ENCODE measurements at regions not wholly inside any gene's neighbourhood (a gene's known extent, or its start where the extent isn't known, plus 50 kb on each side); places are given as distances from the start of the nearest gene placed in this dataset.

DNA sequence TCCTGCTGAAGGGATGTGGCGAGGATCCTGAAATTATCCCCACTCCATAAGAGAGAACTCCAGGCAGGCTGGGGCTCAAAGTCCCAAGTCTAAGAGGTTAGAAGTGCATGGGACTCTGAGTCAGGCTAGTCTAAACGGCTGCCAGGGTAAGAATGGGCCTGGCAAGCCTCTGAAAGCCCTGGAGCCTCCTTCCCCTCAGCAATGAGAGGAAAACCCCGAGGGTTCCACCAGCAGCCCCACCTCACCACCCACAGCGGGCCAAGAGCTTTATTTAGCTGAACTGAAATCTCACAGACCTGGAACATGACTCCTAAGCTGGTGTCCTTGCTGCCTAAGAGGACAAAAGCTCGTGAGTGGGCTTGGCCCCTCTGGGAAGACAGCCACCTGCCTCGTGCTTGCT is 135.5 kb downstream of the SEC61B start:
- H3K27me3 Mint-ChIP-seq (ENCODE audit: low read depth): no peaks in the 10 kb centered on the region; the same call in none of the 2 replicates
- ChIA-PET POLR2A (no interaction called here), CTCF (no interaction called here)
- no peaks in the 10 kb centered on the region for H3K36me3 Mint-ChIP-seq
- H3K4me3 Mint-ChIP-seq: no peak overlapping the region
- H3K4me1 Mint-ChIP-seq: no peaks in the 10 kb centered on the region
- H3K27ac Mint-ChIP-seq: no peak overlapping the region
- H3K9me3 Mint-ChIP-seq: no peaks in the 10 kb centered on the region
- TF ChIP-seq, protein P1, sequence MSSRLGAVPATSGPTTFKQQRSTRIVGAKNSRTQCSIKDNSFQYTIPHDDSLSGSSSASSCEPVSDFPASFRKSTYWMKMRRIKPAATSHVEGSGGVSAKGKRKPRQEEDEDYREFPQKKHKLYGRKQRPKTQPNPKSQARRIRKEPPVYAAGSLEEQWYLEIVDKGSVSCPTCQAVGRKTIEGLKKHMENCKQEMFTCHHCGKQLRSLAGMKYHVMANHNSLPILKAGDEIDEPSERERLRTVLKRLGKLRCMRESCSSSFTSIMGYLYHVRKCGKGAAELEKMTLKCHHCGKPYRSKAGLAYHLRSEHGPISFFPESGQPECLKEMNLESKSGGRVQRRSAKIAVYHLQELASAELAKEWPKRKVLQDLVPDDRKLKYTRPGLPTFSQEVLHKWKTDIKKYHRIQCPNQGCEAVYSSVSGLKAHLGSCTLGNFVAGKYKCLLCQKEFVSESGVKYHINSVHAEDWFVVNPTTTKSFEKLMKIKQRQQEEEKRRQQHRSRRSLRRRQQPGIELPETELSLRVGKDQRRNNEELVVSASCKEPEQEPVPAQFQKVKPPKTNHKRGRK (CRISPR knock-in tag; IDR thresholded peaks at IDR 0.05; ENCODE audit: borderline replicate concordance): no peak
- TF ChIP-seq ZNF416 (CRISPR knock-in tag; IDR thresholded peaks at IDR 0.05) (no peak), TEAD1 (CRISPR knock-in tag; IDR thresholded peaks at IDR 0.05) (no peak), FOXK1 (CRISPR knock-in tag; IDR thresholded peaks at IDR 0.05) (no peak), ARID4B (CRISPR knock-in tag; IDR thresholded peaks at IDR 0.05; ENCODE audit: borderline replicate concordance) (no peak), RELA (CRISPR knock-in tag; IDR thresholded peaks at IDR 0.05; ENCODE audit: borderline replicate concordance) (no peak), ESRRA (CRISPR knock-in tag; IDR thresholded peaks at IDR 0.05; ENCODE audit: borderline replicate concordance) (no peak), ZNF232 (CRISPR knock-in tag; IDR thresholded peaks at IDR 0.05) (no peak), CREB1 (CRISPR knock-in tag; IDR thresholded peaks at IDR 0.05) (no peak), ZNF671 (CRISPR knock-in tag; IDR thresholded peaks at IDR 0.05) (no peak), ATF1 (CRISPR knock-in tag; IDR thresholded peaks at IDR 0.05) (no peak)
- TF ChIP-seq, protein P2, sequence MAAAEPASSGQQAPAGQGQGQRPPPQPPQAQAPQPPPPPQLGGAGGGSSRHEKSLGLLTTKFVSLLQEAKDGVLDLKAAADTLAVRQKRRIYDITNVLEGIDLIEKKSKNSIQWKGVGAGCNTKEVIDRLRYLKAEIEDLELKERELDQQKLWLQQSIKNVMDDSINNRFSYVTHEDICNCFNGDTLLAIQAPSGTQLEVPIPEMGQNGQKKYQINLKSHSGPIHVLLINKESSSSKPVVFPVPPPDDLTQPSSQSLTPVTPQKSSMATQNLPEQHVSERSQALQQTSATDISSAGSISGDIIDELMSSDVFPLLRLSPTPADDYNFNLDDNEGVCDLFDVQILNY (CRISPR knock-in tag; IDR thresholded peaks at IDR 0.05): no peak
- TF ChIP-seq, protein P3, sequence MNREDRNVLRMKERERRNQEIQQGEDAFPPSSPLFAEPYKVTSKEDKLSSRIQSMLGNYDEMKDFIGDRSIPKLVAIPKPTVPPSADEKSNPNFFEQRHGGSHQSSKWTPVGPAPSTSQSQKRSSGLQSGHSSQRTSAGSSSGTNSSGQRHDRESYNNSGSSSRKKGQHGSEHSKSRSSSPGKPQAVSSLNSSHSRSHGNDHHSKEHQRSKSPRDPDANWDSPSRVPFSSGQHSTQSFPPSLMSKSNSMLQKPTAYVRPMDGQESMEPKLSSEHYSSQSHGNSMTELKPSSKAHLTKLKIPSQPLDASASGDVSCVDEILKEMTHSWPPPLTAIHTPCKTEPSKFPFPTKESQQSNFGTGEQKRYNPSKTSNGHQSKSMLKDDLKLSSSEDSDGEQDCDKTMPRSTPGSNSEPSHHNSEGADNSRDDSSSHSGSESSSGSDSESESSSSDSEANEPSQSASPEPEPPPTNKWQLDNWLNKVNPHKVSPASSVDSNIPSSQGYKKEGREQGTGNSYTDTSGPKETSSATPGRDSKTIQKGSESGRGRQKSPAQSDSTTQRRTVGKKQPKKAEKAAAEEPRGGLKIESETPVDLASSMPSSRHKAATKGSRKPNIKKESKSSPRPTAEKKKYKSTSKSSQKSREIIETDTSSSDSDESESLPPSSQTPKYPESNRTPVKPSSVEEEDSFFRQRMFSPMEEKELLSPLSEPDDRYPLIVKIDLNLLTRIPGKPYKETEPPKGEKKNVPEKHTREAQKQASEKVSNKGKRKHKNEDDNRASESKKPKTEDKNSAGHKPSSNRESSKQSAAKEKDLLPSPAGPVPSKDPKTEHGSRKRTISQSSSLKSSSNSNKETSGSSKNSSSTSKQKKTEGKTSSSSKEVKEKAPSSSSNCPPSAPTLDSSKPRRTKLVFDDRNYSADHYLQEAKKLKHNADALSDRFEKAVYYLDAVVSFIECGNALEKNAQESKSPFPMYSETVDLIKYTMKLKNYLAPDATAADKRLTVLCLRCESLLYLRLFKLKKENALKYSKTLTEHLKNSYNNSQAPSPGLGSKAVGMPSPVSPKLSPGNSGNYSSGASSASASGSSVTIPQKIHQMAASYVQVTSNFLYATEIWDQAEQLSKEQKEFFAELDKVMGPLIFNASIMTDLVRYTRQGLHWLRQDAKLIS (CRISPR knock-in tag; IDR thresholded peaks at IDR 0.05; ENCODE audit: borderline replicate concordance): no peak
- TF ChIP-seq, protein P4, sequence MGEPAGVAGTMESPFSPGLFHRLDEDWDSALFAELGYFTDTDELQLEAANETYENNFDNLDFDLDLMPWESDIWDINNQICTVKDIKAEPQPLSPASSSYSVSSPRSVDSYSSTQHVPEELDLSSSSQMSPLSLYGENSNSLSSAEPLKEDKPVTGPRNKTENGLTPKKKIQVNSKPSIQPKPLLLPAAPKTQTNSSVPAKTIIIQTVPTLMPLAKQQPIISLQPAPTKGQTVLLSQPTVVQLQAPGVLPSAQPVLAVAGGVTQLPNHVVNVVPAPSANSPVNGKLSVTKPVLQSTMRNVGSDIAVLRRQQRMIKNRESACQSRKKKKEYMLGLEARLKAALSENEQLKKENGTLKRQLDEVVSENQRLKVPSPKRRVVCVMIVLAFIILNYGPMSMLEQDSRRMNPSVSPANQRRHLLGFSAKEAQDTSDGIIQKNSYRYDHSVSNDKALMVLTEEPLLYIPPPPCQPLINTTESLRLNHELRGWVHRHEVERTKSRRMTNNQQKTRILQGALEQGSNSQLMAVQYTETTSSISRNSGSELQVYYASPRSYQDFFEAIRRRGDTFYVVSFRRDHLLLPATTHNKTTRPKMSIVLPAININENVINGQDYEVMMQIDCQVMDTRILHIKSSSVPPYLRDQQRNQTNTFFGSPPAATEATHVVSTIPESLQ (CRISPR knock-in tag; IDR thresholded peaks at IDR 0.05): no peak
- ATAC-seq (no peak), DNase-seq (ENCODE audit: low spot score) (no peak)

All from WTC11 (cell line).